ENCODE measurements at regions not wholly inside any gene's neighbourhood (a gene's known extent, or its start where the extent isn't known, plus 50 kb on each side); places are given as distances from the start of the nearest gene placed in this dataset.
"Not testable (repeated sequence)": the region's sequence is repeated elsewhere in the genome, so short reads cannot be mapped to it uniquely, and the experiment has no call there.

DNA sequence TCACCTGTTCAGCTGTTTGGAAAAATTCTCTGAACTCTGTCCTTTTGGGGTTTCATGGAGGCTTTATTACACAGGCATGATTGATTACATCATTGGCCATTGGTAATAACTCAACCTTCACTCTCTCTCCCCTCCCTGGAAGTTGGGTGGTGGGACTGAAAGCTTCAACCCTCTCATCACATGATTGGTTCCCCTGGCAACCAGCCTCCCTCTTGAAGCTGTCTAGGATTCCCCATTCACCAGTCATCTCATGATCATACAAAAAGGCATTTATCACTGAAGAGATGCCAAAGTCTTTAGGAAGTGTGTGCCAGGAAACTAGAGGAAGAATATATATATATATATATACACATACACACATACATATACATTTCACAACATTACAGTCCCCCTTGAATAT is 228.5 kb downstream of the ZNF326 start:
- Histone ChIP-seq H3K27ac (no peak overlapping the region), H3K27me3 (ENCODE audit: low read depth) (no peaks in the 10 kb centered on the region), H3K4me1 (no peaks in the 10 kb centered on the region), H3K9me3 (peaks cover 6% of the 10 kb centered on the region), H3K36me3 (no peaks in the 10 kb centered on the region), H3K4me3 (no peak overlapping the region)
- intact Hi-C loops (cut with DNase I) = no loop called here
- ATAC-seq (no peak), DNase-seq (no peak)
- TF ChIP-seq, protein P1, sequence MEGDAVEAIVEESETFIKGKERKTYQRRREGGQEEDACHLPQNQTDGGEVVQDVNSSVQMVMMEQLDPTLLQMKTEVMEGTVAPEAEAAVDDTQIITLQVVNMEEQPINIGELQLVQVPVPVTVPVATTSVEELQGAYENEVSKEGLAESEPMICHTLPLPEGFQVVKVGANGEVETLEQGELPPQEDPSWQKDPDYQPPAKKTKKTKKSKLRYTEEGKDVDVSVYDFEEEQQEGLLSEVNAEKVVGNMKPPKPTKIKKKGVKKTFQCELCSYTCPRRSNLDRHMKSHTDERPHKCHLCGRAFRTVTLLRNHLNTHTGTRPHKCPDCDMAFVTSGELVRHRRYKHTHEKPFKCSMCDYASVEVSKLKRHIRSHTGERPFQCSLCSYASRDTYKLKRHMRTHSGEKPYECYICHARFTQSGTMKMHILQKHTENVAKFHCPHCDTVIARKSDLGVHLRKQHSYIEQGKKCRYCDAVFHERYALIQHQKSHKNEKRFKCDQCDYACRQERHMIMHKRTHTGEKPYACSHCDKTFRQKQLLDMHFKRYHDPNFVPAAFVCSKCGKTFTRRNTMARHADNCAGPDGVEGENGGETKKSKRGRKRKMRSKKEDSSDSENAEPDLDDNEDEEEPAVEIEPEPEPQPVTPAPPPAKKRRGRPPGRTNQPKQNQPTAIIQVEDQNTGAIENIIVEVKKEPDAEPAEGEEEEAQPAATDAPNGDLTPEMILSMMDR (IDR thresholded peaks at IDR 0.05) = no peak

- H3K27ac ChIP-seq = no peak overlapping the region
- peaks cover 6% of the 10 kb centered on the region for H3K9me3 ChIP-seq
- H3K36me3 ChIP-seq = no peaks in the 10 kb centered on the region
- peak in 1 of 2 donors; percentile 32 for ATAC-seq
- TF ChIP-seq, protein P1 (IDR thresholded peaks at IDR 0.05) = no peak
- H3K4me3 ChIP-seq = no peak overlapping the region
- no peaks in the 10 kb centered on the region for H3K27me3 ChIP-seq (ENCODE audit: low read depth)
- no peak for DNase-seq
- intact Hi-C loops (cut with DNase I) = no loop called here
- no peaks in the 10 kb centered on the region for H3K4me1 ChIP-seq
Observed at GRCh38 chr1:90220941-90221693, 226.2 kb downstream of the ZNF326 start.

DNA sequence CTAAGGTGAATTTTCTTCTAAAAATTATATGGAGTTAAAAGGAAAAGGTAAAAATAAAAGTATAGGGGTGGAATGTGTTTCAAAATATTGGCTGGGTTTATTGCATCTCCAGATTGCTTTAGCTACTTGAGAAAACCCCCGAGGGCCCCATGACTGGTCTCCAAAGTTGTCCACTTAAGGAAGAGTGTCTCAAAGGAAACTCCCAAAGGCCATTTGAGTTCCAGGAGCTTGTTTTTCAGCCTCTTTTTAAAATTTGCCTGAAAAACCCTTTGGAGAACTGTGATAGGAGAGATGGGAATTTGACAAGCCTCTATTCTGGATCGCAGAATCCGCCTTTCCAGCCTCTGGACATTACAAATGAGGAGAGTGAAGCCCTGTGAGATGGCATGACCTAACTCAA is 225.6 kb downstream of the ZNF326 start:
- DNase-seq (no peak), ATAC-seq (peak in 1 of 2 donors; percentile 40)
- Histone ChIP-seq H3K27me3 (ENCODE audit: low read depth) (no peaks in the 10 kb centered on the region), H3K36me3 (no peaks in the 10 kb centered on the region), H3K4me1 (no peaks in the 10 kb centered on the region), H3K9me3 (peaks cover 2% of the 10 kb centered on the region), H3K27ac (no peak overlapping the region), H3K4me3 (no peak overlapping the region)
- intact Hi-C loops (cut with DNase I) = no loop called here
- TF ChIP-seq, protein P1 (IDR thresholded peaks at IDR 0.05) = no peak

GRCh38 chr1:90219166-90219871 is 224.4 kb downstream of the ZNF326 start:
- H3K9me3 ChIP-seq; H3K4me3 ChIP-seq; H3K4me1 ChIP-seq; intact Hi-C loops (cut with DNase I); H3K36me3 ChIP-seq; H3K27me3 ChIP-seq (ENCODE audit: low read depth); ATAC-seq; H3K27ac ChIP-seq; DNase-seq: not testable (repeated sequence)

DNA sequence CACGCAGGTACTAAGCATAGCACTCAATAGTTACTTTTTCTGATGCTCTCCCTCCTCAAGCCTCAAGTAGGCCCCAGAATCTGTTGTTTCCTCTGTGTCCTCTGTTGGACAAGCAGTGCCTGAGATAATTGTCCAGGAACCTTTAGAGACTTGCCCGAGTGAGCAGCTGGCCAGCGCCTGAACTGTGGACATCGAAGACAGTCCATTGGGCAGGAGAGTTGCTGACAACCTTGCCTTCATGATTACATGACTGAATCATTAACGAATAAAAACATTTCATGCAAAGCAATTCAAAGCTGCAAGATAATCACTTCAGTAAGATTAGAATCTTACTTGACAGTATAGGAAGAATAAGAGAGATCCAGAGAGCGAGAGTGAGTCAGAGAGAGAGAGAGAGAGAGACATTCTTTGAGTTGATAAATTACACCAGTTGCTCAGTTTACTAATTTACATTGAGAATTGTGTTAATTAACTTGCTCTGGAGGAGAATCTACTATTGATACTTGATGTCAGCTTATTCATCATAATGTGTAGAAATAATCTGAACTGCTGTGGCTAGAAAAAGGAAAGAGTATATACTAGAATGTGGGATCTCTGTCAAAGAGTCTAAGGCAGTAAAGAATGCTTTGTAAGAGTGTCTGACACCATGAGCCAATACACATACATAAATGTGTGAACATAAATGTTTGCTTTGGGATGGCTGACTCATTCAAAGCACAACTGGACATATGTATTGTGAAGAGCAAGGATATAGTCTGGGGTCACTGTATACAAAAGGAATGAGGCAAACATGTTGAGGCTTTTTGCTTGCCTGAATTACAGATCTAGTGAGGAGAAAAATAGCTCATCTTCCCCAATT is 216.0 kb downstream of the ZNF326 start:
- TF ChIP-seq, protein P1 (IDR thresholded peaks at IDR 0.05) = no peak
- Histone ChIP-seq H3K4me3 (no peak overlapping the region), H3K4me1 (no peaks in the 10 kb centered on the region), H3K9me3 (no peaks in the 10 kb centered on the region), H3K27me3 (ENCODE audit: low read depth) (no peaks in the 10 kb centered on the region), H3K36me3 (no peaks in the 10 kb centered on the region), H3K27ac (no peak overlapping the region)
- intact Hi-C loops (cut with DNase I) = no loop called here
- ATAC-seq (no peak), DNase-seq (no peak)
